Breast epithelium (tissue), 3 donors: ENCODE measurements at regions not wholly inside any gene's neighbourhood (a gene's known extent, or its start where the extent isn't known, plus 50 kb on each side); places are given as distances from the start of the nearest gene placed in this dataset.

ENCODE experiments used
- CTCF ChIP-seq, 3 donors: fragments of 450-650 bp; IDR thresholded peaks; one replicate each; pipeline ENCODE4 v1.5.1; 2016 to 2017; ENCODE audit warnings: antibody characterized with exemption in 3 of 3, mild to moderate bottlenecking in 3 of 3, moderate library complexity in 3 of 3
- POLR2AphosphoS5 ChIP-seq, 3 donors: sonication (generic); formaldehyde crosslinking; IDR thresholded peaks; one replicate each; pipeline ENCODE4 v1.6.1; 2017; ENCODE audit warnings: antibody characterized with exemption in 3 of 3

- TF ChIP-seq POLR2AphosphoS5 (IDR thresholded peaks at IDR 0.05) (no peak), CTCF (IDR thresholded peaks at IDR 0.05) (no peak)
These were observed 300.5 kb upstream of the CCL2 start for GRCh38 chr17:33954597-33954996.
